ENCODE measurements at regions not wholly inside any gene's neighbourhood (a gene's known extent, or its start where the extent isn't known, plus 50 kb on each side); places are given as distances from the start of the nearest gene placed in this dataset.
"Not testable (repeated sequence)": the region's sequence is repeated elsewhere in the genome, so short reads cannot be mapped to it uniquely, and the experiment has no call there.

- not testable (repeated sequence) for TF ChIP-seq CTCF, POLR2A, POLR2AphosphoS5 (IDR thresholded peaks at IDR 0.05)
Measured at GRCh38 chr16:5221831-5222230, 124.2 kb upstream of the EEF2KMT start.
